ENCODE measurements at regions not wholly inside any gene's neighbourhood (a gene's known extent, or its start where the extent isn't known, plus 50 kb on each side); places are given as distances from the start of the nearest gene placed in this dataset.
"Not testable (repeated sequence)": the region's sequence is repeated elsewhere in the genome, so short reads cannot be mapped to it uniquely, and the experiment has no call there.

DNA sequence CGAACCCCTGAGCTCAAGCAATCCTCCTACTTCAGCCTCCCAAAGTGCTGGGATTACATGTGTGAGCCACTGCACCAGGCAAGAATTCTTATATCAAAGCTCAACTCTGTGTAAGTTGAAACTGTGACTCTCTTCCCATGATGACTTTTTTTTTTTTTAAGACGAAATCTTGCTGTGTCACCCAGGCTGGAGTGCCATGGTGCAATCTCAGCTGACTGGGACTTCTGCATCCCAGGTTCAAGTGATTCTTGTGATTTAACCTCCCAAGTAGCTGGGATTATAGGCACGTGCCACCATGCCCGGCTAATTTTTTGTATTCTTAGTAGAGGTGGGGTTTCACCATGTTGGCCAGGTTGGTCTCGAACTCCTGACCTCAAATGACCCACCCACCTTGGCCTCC, 51.6 kb upstream of the WAC start:
- H4K20me1 ChIP-seq (replicated peaks; ENCODE audit: control insufficient read depth, insufficient read depth, low read length); H3K9me1 ChIP-seq (ENCODE audit: control insufficient read depth, insufficient read depth, low read length); H3K36me3 ChIP-seq (ENCODE audit: control insufficient read depth, insufficient read depth, low read length); H2AFZ ChIP-seq (ENCODE audit: low read depth, low read length); intact Hi-C loops (cut with micrococcal nuclease); DNase-seq (ENCODE audit: extremely low read depth in 1 of 4, low spot score in 3 of 4); H3K79me2 ChIP-seq (ENCODE audit: control insufficient read depth, insufficient read depth, low read length); ATAC-seq; H3K27me3 ChIP-seq (ENCODE audit: control insufficient read depth in 2 of 2, insufficient read depth in 2 of 2, low read length in 2 of 2); H3K27ac ChIP-seq (ENCODE audit: extremely low read depth, low read depth, low read length); H3K9ac ChIP-seq (ENCODE audit: insufficient read depth in 1 of 2, low read depth in 2 of 2, low read length in 2 of 2); H3K4me2 ChIP-seq (ENCODE audit: insufficient read depth, low read length); BruUV-seq (replicated peaks); H3K9me3 ChIP-seq (replicated peaks; ENCODE audit: control insufficient read depth, insufficient read depth, low read depth, low read length); H3K4me3 ChIP-seq; in situ Hi-C loops (cut with MboI); CTCF ChIA-PET (ENCODE audit: low intra/inter-chr PET ratio); TF ChIP-seq CEBPG (CRISPR knock-in tag; IDR thresholded peaks at IDR 0.05): not testable (repeated sequence)
- peak; percentile 37 for FAIRE-seq
- peak; percentile 73 for TF ChIP-seq NFE2 (IDR thresholded peaks at IDR 0.05; ENCODE audit: low read depth)
- TF ChIP-seq HDAC1 (IDR thresholded peaks at IDR 0.05): 0 out of 4 replicates have a peak, but pooled peaks of 1 of the 2 experiments have one; percentile 23
- TF ChIP-seq PHF21A (IDR thresholded peaks at IDR 0.05; ENCODE audit: borderline replicate concordance, low read depth): 0 out of 2 replicates have a peak, but pooled peaks have one; percentile 14
- peak; percentile 63 for TF ChIP-seq CEBPB (tag; IDR thresholded peaks at IDR 0.05)
- TF ChIP-seq ZNF384 (IDR thresholded peaks at IDR 0.05; ENCODE audit: low read depth, low read length): peak; percentile 74; the same call in 1 of the 2 replicates
- TF ChIP-seq, protein P1, sequence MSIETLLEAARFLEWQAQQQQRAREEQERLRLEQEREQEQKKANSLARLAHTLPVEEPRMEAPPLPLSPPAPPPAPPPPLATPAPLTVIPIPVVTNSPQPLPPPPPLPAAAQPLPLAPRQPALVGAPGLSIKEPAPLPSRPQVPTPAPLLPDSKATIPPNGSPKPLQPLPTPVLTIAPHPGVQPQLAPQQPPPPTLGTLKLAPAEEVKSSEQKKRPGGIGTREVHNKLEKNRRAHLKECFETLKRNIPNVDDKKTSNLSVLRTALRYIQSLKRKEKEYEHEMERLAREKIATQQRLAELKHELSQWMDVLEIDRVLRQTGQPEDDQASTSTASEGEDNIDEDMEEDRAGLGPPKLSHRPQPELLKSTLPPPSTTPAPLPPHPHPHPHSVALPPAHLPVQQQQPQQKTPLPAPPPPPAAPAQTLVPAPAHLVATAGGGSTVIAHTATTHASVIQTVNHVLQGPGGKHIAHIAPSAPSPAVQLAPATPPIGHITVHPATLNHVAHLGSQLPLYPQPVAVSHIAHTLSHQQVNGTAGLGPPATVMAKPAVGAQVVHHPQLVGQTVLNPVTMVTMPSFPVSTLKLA (conservative IDR thresholded peaks at IDR 0.05): 0 out of 4 replicates have a peak, but pooled peaks of 1 of the 2 experiments have one; percentile 22
- TF ChIP-seq MAFG (tag; conservative IDR thresholded peaks at IDR 0.05): peak; percentile 87
- TF ChIP-seq KDM1A (IDR thresholded peaks at IDR 0.05): peak; percentile 67 to 80; a peak in 3 of 4 replicates
- TF ChIP-seq, protein P2, sequence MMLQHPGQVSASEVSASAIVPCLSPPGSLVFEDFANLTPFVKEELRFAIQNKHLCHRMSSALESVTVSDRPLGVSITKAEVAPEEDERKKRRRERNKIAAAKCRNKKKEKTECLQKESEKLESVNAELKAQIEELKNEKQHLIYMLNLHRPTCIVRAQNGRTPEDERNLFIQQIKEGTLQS (IDR thresholded peaks at IDR 0.05): 0 out of 2 replicates have a peak, but pooled peaks have one; percentile 9
- TF ChIP-seq, protein P2 (CRISPR knock-in tag; conservative IDR thresholded peaks at IDR 0.05): not testable (repeated sequence)
- peak in 1 of 2 experiments; percentile 36; a peak in 1 of 4 replicates for TF ChIP-seq CEBPG (tag; conservative IDR thresholded peaks at IDR 0.05 in 1 of 2, IDR thresholded peaks at IDR 0.05 in 1 of 2)
- 0 out of 2 replicates have a peak, but pooled peaks have one; percentile 7 for TF ChIP-seq MAFF (IDR thresholded peaks at IDR 0.05; ENCODE audit: low read length)
- TF ChIP-seq MAFK (IDR thresholded peaks at IDR 0.05; ENCODE audit: low read length): peak; percentile 26; the same call in 1 of the 2 replicates
- TF ChIP-seq C11orf30 (IDR thresholded peaks at IDR 0.05; ENCODE audit: low read depth): peak; percentile 83
- peak in 1 of 2 experiments; percentile 36; a peak in 1 of 4 replicates for TF ChIP-seq RCOR1 (IDR thresholded peaks at IDR 0.05; ENCODE audit: borderline replicate concordance in 1 of 2, low read depth in 2 of 2, low read length in 2 of 2)
- TF ChIP-seq BHLHE40 (IDR thresholded peaks at IDR 0.05; ENCODE audit: low read length): 0 out of 2 replicates have a peak, but pooled peaks have one; percentile 39
- TF ChIP-seq NFE2L1 (tag; IDR thresholded peaks at IDR 0.05; ENCODE audit: borderline replicate concordance, low read depth): peak; percentile 46; the same call in 1 of the 2 replicates
- TF ChIP-seq ZNF316 (IDR thresholded peaks at IDR 0.05): peak; percentile 81
- TF ChIP-seq TRIM24 (IDR thresholded peaks at IDR 0.05): 0 out of 4 replicates have a peak, but pooled peaks have one; percentile 20
- POLR2A ChIA-PET: interaction anchor here (0.8 to 1.2 kb wide), 2 partner anchors 8 to 12 kb away, joined by 3 to 4 read pairs; no protein-coding TSS in a partner anchor
- WGBS (ENCODE audit: insufficient coverage, low coverage, missing lambda C conversion rate): 8% methylated on average over 5 of the region's 5 CpGs
- peaks cover 13 to 29% of the 10 kb centered on the region in 2 experiments; a peak in 4 of 5 replicates for H3K4me1 ChIP-seq (replicated peaks in 1 of 2; ENCODE audit: control insufficient read depth in 2 of 2, insufficient read depth in 2 of 2, low read length in 2 of 2)
